IMR-90 (cell line): ENCODE measurements at regions not wholly inside any gene's neighbourhood (a gene's known extent, or its start where the extent isn't known, plus 50 kb on each side); places are given as distances from the start of the nearest gene placed in this dataset.

Experiments used
- ATAC-seq: fragments of 200-7000 bp; cut with Tn5 transposase; 2 replicates; pipeline ENCODE4 v1.9.1; 2020; ENCODE audit warnings: low read depth, mild to moderate bottlenecking, moderate library complexity
- BruUV-seq: library from RNA; stranded (reverse); fragments of 400-500 nt; replicated peaks from 2 replicates; lab custom pipeline; 2021; lab: Mats Ljungman, UMichigan
- CTCF ChIA-PET: fragments of 300-600 bp; formaldehyde crosslinking; extraction: SDS; loops from one replicate; lab custom pipeline; 2021; ENCODE audit warnings: antibody characterized with exemption; lab: Yijun Ruan, JAX
- POLR2A ChIA-PET: fragments of 300-600 bp; sonication (Branson Sonifier 250); formaldehyde crosslinking; loops from one replicate; lab custom pipeline; 2022; ENCODE audit warnings: antibody characterized with exemption; ENCODE audit not compliant: unreplicated experiment; lab: Charles Lee
- DNase-seq: peaks from one replicate; pipeline ENCODE4 v3.0.0; 2013
- H2AFZ ChIP-seq: replicated peaks from 2 replicates; pipeline ENCODE3; 2013; ENCODE audit warnings: low read length, mild to moderate bottlenecking; ENCODE audit not compliant: poor library complexity
- H2AK5ac ChIP-seq: 2 replicates; pipeline ENCODE4 v1.6.1; 2013; ENCODE audit warnings: low read depth, low read length, inconsistent platforms
- H2AK9ac ChIP-seq: replicated peaks from 2 replicates; pipeline ENCODE3; 2013; ENCODE audit warnings: mild to moderate bottlenecking, low read depth, low read length, moderate library complexity; ENCODE audit not compliant: poor library complexity
- H2BK120ac ChIP-seq: 2 replicates; pipeline ENCODE4 v1.6.1; 2013; ENCODE audit warnings: low read depth, low read length, inconsistent platforms
- H2BK15ac ChIP-seq: 3 replicates; pipeline ENCODE4 v1.6.1; 2013; ENCODE audit warnings: low read depth, low read length, inconsistent platforms
- H2BK20ac ChIP-seq: 2 replicates; pipeline ENCODE4 v1.6.1; 2013; ENCODE audit warnings: low read depth, mild to moderate bottlenecking, inconsistent platforms, low read length, moderate library complexity
- H2BK5ac ChIP-seq: 2 replicates; pipeline ENCODE4 v1.6.1; 2013; ENCODE audit warnings: mild to moderate bottlenecking, low read depth, low read length, inconsistent platforms; ENCODE audit not compliant: poor library complexity, severe bottlenecking
- H3K14ac ChIP-seq: replicated peaks from 2 replicates; pipeline ENCODE4 v1.6.1; 2013; ENCODE audit warnings: low read depth, low read length, inconsistent platforms
- H3K18ac ChIP-seq: 2 replicates; pipeline ENCODE4 v1.6.1; 2013; ENCODE audit warnings: low read depth, low read length, control low read depth
- H3K23ac ChIP-seq: 2 replicates; pipeline ENCODE4 v1.6.1; 2013; ENCODE audit warnings: low read depth, low read length, inconsistent platforms
- H3K27ac ChIP-seq: 2 replicates; pipeline ENCODE4 v1.5.1; 2013; ENCODE audit warnings: mild to moderate bottlenecking, control low read depth, low read length; ENCODE audit not compliant: insufficient read depth
- H3K27me3 ChIP-seq: 2 replicates; pipeline ENCODE4 v1.6.1; 2013; ENCODE audit warnings: low read length; ENCODE audit not compliant: control insufficient read depth, insufficient read depth
- H3K36me3 ChIP-seq: 2 replicates; pipeline ENCODE4 v1.6.1; 2013; ENCODE audit warnings: low read length, mixed read lengths; ENCODE audit not compliant: control insufficient read depth, insufficient read depth
- H3K4ac ChIP-seq: 2 replicates; pipeline ENCODE4 v1.6.1; 2013; ENCODE audit warnings: low read depth, low read length, inconsistent platforms
- H3K4me1 ChIP-seq: 2 replicates; pipeline ENCODE4 v1.6.1; 2013; ENCODE audit warnings: low read length, mixed read lengths; ENCODE audit not compliant: control insufficient read depth, insufficient read depth
- H3K4me2 ChIP-seq: 2 replicates; pipeline ENCODE4 v1.6.1; 2013; ENCODE audit warnings: low read depth, mild to moderate bottlenecking, control low read depth, low read length, moderate library complexity
- H3K4me3 ChIP-seq: 2 replicates; pipeline ENCODE4 v1.5.1; 2013; ENCODE audit warnings: low read depth, mild to moderate bottlenecking, control low read depth, low read length, moderate library complexity; ENCODE audit not compliant: insufficient read depth
- H3K56ac ChIP-seq: 2 replicates; pipeline ENCODE4 v1.6.1; 2013; ENCODE audit warnings: low read length, inconsistent platforms; ENCODE audit not compliant: insufficient read depth; ENCODE audit errors: extremely low read depth
- H3K79me1 ChIP-seq, 2 experiments: 2 replicates each; pipeline ENCODE4 v1.6.1; 2013; ENCODE audit warnings: low read length in 2 of 2, inconsistent platforms in 1 of 2, low read depth in 1 of 2
- H3K9ac ChIP-seq: 2 replicates; pipeline ENCODE4 v1.6.1; 2013; ENCODE audit warnings: low read depth, low read length, control low read depth
- H3K9me1 ChIP-seq: 2 replicates; pipeline ENCODE4 v1.6.1; 2013; ENCODE audit warnings: low read length, inconsistent platforms; ENCODE audit not compliant: insufficient read depth
- H3K9me3 ChIP-seq: 2 replicates; pipeline ENCODE4 v1.6.1; 2013; ENCODE audit warnings: low read length; ENCODE audit not compliant: control insufficient read depth, insufficient read depth
- H4K20me1 ChIP-seq: 2 replicates; pipeline ENCODE4 v1.6.1; 2013; ENCODE audit warnings: low read length, inconsistent platforms; ENCODE audit not compliant: insufficient read depth
- H4K5ac ChIP-seq: 2 replicates; pipeline ENCODE4 v1.6.1; 2013; ENCODE audit warnings: mild to moderate bottlenecking, low read depth, low read length, control low read depth
- H4K8ac ChIP-seq, 2 experiments: 2 replicates each; pipeline ENCODE4 v1.6.1; 2013; ENCODE audit warnings: low read depth in 2 of 2, low read length in 2 of 2, control low read depth in 1 of 2, inconsistent platforms in 1 of 2
- H4K91ac ChIP-seq: 2 replicates; pipeline ENCODE4 v1.6.1; 2013; ENCODE audit warnings: low read depth, low read length, inconsistent platforms; ENCODE audit not compliant: insufficient read depth
- CHD1 ChIP-seq: IDR thresholded peaks from 2 replicates; pipeline ENCODE4 v1.6.1; 2012; ENCODE audit warnings: low read depth, low read length, improper control_type of control experiment
- MXI1 ChIP-seq: IDR thresholded peaks from 2 replicates; pipeline ENCODE4 v1.6.1; 2012; ENCODE audit warnings: low read depth, mild to moderate bottlenecking, low read length, moderate library complexity, borderline replicate concordance
- NFE2L2 ChIP-seq: fragments of 150-350 bp; IDR thresholded peaks from 2 replicates; pipeline ENCODE4 v1.6.1; 2016; ENCODE audit warnings: low read depth, mild to moderate bottlenecking, low read length
- RAD21 ChIP-seq: IDR thresholded peaks from 2 replicates; pipeline ENCODE4 v1.6.1; 2012; ENCODE audit warnings: low read length, improper control_type of control experiment
- WGBS, 2 experiments: methylation state at CpG; one replicate each; pipeline versions ENCODE4 v1.1.5 to v1.1.7; 2013; ENCODE audit warnings: missing lambda C conversion rate in 2 of 2; ENCODE audit not compliant: insufficient read length in 1 of 2; ENCODE audit errors: extremely low coverage in 2 of 2; 5-methylcytosine and 5-hydroxymethylcytosine counted together
- dilution Hi-C: fragments of 300-500 bp; cut with HindIII; formaldehyde crosslinking; loops from one replicate; pipeline ENCODE4 v1.14.3; 2018; ENCODE audit warnings: low sequenced_read_pairs; ENCODE audit not compliant: unreplicated experiment
- in situ Hi-C: fragments of 300-500 bp; cut with MboI; formaldehyde crosslinking; loops from 3 replicates; pipeline ENCODE4 v1.14.3; 2019; ENCODE audit warnings: low sequenced_read_pairs, inconsistent platforms, mixed read lengths
- intact Hi-C: fragments of 100-400 bp; cut with micrococcal nuclease; formaldehyde crosslinking; loops from 2 replicates; pipeline ENCODE4 v1.10.0; 2022
- TF ChIP-seq, protein P1 (sequence below): conservative IDR thresholded peaks from 2 replicates; pipeline ENCODE4 v1.5.1; 2012; ENCODE audit warnings: mild to moderate bottlenecking, low read depth, low read length, improper control_type of control experiment

DNA sequence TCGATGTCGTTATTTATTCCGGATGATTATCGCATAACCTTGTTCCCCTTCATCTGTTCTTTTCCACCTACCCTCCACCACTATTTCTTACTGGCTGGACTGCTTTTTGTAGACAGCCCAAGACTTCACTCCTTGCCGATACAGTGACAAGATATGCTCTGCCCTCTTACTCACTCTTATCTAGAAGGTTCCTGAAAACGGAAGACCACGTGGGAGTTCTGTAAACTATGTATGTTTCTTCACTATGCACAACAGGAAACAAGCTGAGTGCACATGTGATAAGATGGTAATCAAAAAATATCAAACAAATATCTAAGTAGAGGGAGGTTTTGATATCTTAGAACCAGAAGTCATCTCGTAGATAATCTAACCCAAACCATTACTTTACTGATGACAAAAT lies 122.9 kb upstream of the ARHGAP20 start:
- dilution Hi-C loops = no loop called here
- CTCF ChIA-PET = no interaction called here
- no peaks in the 10 kb centered on the region for H3K27me3 ChIP-seq

More for the DNA sequence above, 122.9 kb upstream of the ARHGAP20 start:
- Histone ChIP-seq H3K23ac (no peak overlapping the region), H2AK9ac (no peak overlapping the region), H2BK20ac (no peak overlapping the region; the same call in 1 of the 2 replicates), H3K14ac (no peak overlapping the region), H2BK5ac (no peak overlapping the region), H4K8ac (no peak overlapping the region), H2AFZ (no peak overlapping the region), H4K91ac (no peak overlapping the region), H3K4me2 (no peak overlapping the region), H3K4me1 (peaks cover 5% of the 10 kb centered on the region; the same call in 1 of the 2 replicates), H2BK120ac (no peak overlapping the region), H3K36me3 (no peaks in the 10 kb centered on the region), H3K4me3 (no peak overlapping the region), H3K4ac (no peak overlapping the region), H3K27ac (no peak overlapping the region), H4K20me1 (no peaks in the 10 kb centered on the region), H3K79me1 (no peaks in the 10 kb centered on the region), H3K18ac (no peak overlapping the region), H3K9me3 (no peaks in the 10 kb centered on the region), H3K9ac (no peak overlapping the region), H4K5ac (no peak overlapping the region), H3K9me1 (peaks cover 15% of the 10 kb centered on the region), H2BK15ac (no peak overlapping the region; the same call in 2 of the 3 replicates), H3K56ac (no peak overlapping the region), H2AK5ac (0 out of 2 replicates have a peak overlapping the region, but pooled peaks have one; percentile 37)
- POLR2A ChIA-PET = no interaction called here
- in situ Hi-C loops (no loop called here), intact Hi-C loops (no loop called here)
- no CpG with 5 or more reads among the region's 8 CpGs for WGBS, 2 experiments
- no peak for TF ChIP-seq CHD1
- TF ChIP-seq NFE2L2 = no peak
- TF ChIP-seq MXI1 = no peak
- TF ChIP-seq RAD21 = no peak
- TF ChIP-seq, protein P1, sequence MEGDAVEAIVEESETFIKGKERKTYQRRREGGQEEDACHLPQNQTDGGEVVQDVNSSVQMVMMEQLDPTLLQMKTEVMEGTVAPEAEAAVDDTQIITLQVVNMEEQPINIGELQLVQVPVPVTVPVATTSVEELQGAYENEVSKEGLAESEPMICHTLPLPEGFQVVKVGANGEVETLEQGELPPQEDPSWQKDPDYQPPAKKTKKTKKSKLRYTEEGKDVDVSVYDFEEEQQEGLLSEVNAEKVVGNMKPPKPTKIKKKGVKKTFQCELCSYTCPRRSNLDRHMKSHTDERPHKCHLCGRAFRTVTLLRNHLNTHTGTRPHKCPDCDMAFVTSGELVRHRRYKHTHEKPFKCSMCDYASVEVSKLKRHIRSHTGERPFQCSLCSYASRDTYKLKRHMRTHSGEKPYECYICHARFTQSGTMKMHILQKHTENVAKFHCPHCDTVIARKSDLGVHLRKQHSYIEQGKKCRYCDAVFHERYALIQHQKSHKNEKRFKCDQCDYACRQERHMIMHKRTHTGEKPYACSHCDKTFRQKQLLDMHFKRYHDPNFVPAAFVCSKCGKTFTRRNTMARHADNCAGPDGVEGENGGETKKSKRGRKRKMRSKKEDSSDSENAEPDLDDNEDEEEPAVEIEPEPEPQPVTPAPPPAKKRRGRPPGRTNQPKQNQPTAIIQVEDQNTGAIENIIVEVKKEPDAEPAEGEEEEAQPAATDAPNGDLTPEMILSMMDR = no peak
- DNase-seq = no peak
- no peak for ATAC-seq
- BruUV-seq = no TSS peak
